ENCODE measurements at regions not wholly inside any gene's neighbourhood (a gene's known extent, or its start where the extent isn't known, plus 50 kb on each side); places are given as distances from the start of the nearest gene placed in this dataset.

DNA sequence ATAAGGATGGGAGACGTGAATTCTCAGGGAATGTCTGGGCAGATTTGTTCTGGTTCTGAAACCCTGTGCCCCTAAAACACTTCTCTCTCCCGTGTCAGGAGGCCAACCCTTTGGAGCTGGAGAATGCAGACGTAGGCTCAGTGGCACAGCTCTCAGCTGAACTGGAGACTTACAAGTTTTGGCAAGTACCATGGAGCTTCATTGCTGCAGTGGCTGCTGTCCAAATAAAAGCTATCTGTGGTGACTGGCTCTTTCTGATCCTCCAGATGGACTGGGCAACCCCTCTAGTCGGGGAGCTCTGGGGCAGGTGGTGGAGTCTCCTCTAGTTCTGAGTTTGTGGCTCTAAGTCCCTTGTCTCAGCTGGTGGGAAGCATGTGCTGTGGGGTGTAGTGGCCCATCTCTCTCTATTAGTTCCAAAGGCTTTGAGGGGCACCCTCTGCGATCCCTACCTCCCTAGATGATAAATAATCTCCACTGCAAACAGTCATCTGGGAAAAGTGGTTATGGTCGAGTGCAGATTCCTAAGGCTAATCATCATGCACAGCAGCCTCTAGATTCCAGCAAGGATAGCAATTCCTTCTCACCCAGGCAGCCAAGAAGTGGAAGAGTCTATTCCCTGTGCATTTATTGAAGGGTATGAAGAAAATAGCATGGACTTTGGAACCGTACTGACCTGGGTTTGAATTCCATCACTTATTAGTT, 204.2 kb upstream of the KLF4 start:
- Mint-ChIP-seq H3K36me3 (ENCODE audit: low read depth) (no peaks in the 10 kb centered on the region), H3K27ac (ENCODE audit: unreplicated experiment) (no peak overlapping the region), H3K4me1 (no peaks in the 10 kb centered on the region), H3K9me3 (peaks cover 2% of the 10 kb centered on the region), H3K27me3 (ENCODE audit: low read depth) (no peaks in the 10 kb centered on the region), H3K4me3 (no peak overlapping the region)
- TF ChIP-seq, protein P1, sequence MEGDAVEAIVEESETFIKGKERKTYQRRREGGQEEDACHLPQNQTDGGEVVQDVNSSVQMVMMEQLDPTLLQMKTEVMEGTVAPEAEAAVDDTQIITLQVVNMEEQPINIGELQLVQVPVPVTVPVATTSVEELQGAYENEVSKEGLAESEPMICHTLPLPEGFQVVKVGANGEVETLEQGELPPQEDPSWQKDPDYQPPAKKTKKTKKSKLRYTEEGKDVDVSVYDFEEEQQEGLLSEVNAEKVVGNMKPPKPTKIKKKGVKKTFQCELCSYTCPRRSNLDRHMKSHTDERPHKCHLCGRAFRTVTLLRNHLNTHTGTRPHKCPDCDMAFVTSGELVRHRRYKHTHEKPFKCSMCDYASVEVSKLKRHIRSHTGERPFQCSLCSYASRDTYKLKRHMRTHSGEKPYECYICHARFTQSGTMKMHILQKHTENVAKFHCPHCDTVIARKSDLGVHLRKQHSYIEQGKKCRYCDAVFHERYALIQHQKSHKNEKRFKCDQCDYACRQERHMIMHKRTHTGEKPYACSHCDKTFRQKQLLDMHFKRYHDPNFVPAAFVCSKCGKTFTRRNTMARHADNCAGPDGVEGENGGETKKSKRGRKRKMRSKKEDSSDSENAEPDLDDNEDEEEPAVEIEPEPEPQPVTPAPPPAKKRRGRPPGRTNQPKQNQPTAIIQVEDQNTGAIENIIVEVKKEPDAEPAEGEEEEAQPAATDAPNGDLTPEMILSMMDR (conservative IDR thresholded peaks at IDR 0.05), result no peak
- DNase-seq (ENCODE audit: low read depth, low spot score), result no peak

DNA sequence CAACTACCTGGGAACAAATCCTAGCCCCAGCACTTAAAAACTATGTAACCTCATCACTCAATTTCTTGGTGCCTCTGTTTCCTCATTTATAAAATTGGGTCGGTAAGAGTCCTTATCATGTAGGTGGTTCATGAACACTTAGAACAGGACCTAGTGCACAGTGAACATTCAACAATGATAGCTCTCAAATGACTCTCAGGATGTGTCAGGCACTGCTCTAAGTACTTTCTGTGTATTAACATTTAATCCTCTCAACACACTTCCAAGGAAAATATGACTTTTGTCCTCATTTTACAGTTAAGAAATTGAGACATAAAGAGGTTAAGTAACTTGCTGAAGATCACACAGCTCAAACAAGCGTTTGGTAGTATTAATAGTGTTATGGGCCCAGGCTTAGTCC, 202.1 kb upstream of the KLF4 start:
- DNase-seq (ENCODE audit: low read depth, low spot score), result no peak
- Mint-ChIP-seq H3K27ac (ENCODE audit: unreplicated experiment) (no peak overlapping the region), H3K4me1 (no peaks in the 10 kb centered on the region), H3K4me3 (no peak overlapping the region), H3K36me3 (ENCODE audit: low read depth) (no peaks in the 10 kb centered on the region), H3K27me3 (ENCODE audit: low read depth) (peaks cover 3% of the 10 kb centered on the region), H3K9me3 (peaks cover 5% of the 10 kb centered on the region)
- TF ChIP-seq, protein P1 (conservative IDR thresholded peaks at IDR 0.05), result no peak

DNA sequence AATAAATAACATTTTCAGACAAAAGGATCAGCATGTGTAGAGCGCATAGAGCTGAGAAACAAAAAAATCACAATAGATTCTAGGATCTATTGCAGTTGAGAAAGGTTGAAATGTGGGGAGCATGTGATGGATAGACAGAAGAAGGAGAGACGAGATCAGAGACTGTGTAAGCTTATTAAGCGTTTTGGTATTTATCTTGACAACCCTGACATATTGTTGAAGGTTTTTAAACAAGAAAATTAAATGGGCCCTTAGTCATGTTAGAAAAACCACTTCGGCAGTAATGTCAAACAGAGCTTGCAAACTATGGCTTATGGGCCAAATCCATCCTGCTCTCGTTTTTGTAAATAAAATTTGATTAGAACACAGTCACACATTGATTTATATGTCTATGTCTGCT, 200.5 kb upstream of the KLF4 start:
- H3K4me1 Mint-ChIP-seq, result no peaks in the 10 kb centered on the region
- H3K4me3 Mint-ChIP-seq, result no peak overlapping the region
- H3K36me3 Mint-ChIP-seq (ENCODE audit: low read depth), result no peaks in the 10 kb centered on the region
- H3K27ac Mint-ChIP-seq (ENCODE audit: unreplicated experiment), result no peak overlapping the region
- TF ChIP-seq, protein P1 (conservative IDR thresholded peaks at IDR 0.05), result no peak
- peaks cover 5% of the 10 kb centered on the region for H3K9me3 Mint-ChIP-seq
- H3K27me3 Mint-ChIP-seq (ENCODE audit: low read depth), result peaks cover 3% of the 10 kb centered on the region
- no peak for DNase-seq (ENCODE audit: low read depth, low spot score)

DNA sequence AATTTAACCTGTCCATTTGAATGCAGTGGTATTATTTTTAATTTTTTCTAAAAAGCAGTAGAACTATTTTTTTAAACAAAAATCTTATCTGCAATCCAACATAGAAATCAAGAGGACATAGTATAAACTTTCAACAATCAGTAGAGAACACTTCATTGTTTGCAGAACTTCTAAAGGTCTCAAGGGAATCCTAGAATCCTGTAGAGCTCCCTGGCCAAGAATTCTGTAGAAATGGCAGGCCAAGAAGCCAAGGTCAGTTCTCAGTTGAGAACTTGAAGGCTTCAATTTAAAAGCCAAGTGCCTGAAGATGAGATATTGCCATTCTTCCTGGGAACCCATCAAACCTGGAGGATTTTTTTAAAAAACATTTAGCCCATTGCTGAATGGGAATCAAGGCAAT, 199.2 kb upstream of the KLF4 start:
- H3K9me3 Mint-ChIP-seq, result peaks cover 5% of the 10 kb centered on the region
- peaks cover under 1% of the 10 kb centered on the region for H3K4me1 Mint-ChIP-seq
- peaks cover 3% of the 10 kb centered on the region for H3K27me3 Mint-ChIP-seq (ENCODE audit: low read depth)
- TF ChIP-seq, protein P1 (conservative IDR thresholded peaks at IDR 0.05), result no peak
- H3K27ac Mint-ChIP-seq (ENCODE audit: unreplicated experiment), result no peak overlapping the region
- no peak for DNase-seq (ENCODE audit: low read depth, low spot score)
- H3K4me3 Mint-ChIP-seq, result no peak overlapping the region
- H3K36me3 Mint-ChIP-seq (ENCODE audit: low read depth), result no peaks in the 10 kb centered on the region

DNA sequence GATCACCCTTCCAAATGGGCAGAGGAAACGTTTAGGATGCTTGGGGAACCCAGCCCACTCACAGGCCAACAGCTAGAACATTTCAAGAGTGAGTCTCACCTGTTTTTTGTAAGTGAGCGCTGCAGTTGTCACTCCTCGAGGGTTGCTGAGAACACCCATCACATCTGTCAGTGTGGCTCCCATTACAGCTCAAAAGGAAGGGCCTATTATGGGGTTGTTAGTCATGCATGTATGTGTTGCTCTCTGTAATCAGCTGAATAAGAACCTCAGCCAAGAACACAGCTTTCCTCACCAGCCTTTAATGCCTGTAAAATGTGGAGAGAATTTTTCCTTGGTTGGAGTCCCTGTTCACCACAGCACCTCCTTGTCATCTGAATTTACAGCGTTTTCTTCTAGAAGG, 196.3 kb upstream of the KLF4 start:
- H3K4me1 Mint-ChIP-seq, result peaks cover 4% of the 10 kb centered on the region
- H3K36me3 Mint-ChIP-seq (ENCODE audit: low read depth), result no peaks in the 10 kb centered on the region
- TF ChIP-seq, protein P1 (conservative IDR thresholded peaks at IDR 0.05), result no peak
- peaks cover 3% of the 10 kb centered on the region for H3K27me3 Mint-ChIP-seq (ENCODE audit: low read depth)
- no peak for DNase-seq (ENCODE audit: low read depth, low spot score)
- H3K27ac Mint-ChIP-seq (ENCODE audit: unreplicated experiment), result no peak overlapping the region
- H3K9me3 Mint-ChIP-seq, result peaks cover 5% of the 10 kb centered on the region
- no peak overlapping the region for H3K4me3 Mint-ChIP-seq

All from neural crest cell (in vitro differentiated cells).